ENCODE measurements at regions not wholly inside any gene's neighbourhood (a gene's known extent, or its start where the extent isn't known, plus 50 kb on each side); places are given as distances from the start of the nearest gene placed in this dataset.

DNA sequence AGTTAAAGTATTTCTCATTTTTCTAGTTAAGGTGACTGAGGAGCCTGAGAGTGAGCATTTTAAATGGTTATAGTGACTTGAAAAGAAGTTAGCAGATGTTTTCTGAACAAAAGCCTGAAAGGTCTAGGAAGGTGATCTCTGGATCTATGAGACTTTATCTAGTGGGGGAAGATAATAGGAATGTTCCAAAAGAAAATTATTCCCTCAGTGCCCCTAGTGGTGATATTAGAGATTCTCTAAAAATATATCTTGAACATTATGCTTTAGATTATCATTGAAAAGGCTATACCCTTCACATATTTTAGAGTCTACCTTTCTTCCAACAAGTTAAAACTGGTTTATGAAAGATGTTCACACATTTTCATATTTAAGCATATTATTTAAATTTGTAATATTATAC, 69.0 kb upstream of the SPANXN1 start:
- DNase-seq: no peak

DNA sequence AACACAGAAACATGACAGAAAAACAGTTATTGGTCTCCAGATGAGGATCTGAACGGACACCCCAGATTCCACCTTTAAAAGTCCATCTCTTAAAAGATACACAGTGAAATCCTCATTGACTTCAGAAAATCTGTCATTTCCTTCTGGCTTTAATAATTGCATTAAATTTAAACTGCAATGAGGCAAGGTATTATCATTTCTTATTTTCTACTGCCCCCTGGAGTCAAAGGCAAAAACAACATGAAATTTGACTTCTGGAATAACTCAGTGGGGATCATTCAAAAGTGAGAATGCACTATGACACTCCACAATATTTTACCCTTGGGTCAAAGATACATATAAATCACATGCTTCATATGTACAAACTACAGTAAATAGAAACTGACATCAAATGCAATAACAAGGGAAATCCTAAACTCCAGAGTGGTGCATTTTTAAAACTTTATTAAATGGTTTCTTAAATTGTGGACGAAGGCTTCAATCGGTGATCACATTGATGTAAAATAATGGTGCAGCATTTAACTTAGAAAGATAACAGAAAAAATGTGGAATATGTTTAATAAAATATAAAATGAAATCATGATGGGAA, 56.4 kb upstream of the SPANXN1 start:
- DNase-seq: peak; percentile 10

All from left kidney (tissue), 1 donor.